ENCODE measurements at regions not wholly inside any gene's neighbourhood (a gene's known extent, or its start where the extent isn't known, plus 50 kb on each side); places are given as distances from the start of the nearest gene placed in this dataset.

DNA sequence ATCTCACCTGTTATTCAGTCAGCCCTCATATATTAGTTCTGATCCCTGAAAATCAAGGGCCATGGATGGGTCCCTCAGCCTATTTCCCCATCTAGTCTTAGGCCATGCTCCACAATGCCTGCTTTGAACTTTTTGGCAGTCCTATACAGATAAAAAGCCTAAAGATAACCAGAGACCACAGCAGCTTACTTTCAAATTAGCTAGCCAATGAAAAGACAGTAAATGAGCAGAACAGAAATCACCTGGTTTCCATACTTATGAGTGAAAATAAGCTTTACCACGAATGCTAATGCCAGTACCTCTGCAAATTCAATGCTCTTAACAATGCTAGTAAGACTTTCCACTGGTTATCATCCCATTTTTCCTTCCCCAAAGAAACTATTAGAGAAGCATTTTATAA, 141.6 kb upstream of the SPRED1 start:
- TF ChIP-seq MXI1 (conservative IDR thresholded peaks at IDR 0.05; ENCODE audit: poor library complexity, severe bottlenecking) = no peak
- TF ChIP-seq EP300 (conservative IDR thresholded peaks at IDR 0.05; ENCODE audit: poor library complexity, severe bottlenecking) = no peak
- TF ChIP-seq, protein P1, sequence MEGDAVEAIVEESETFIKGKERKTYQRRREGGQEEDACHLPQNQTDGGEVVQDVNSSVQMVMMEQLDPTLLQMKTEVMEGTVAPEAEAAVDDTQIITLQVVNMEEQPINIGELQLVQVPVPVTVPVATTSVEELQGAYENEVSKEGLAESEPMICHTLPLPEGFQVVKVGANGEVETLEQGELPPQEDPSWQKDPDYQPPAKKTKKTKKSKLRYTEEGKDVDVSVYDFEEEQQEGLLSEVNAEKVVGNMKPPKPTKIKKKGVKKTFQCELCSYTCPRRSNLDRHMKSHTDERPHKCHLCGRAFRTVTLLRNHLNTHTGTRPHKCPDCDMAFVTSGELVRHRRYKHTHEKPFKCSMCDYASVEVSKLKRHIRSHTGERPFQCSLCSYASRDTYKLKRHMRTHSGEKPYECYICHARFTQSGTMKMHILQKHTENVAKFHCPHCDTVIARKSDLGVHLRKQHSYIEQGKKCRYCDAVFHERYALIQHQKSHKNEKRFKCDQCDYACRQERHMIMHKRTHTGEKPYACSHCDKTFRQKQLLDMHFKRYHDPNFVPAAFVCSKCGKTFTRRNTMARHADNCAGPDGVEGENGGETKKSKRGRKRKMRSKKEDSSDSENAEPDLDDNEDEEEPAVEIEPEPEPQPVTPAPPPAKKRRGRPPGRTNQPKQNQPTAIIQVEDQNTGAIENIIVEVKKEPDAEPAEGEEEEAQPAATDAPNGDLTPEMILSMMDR (IDR thresholded peaks at IDR 0.05; ENCODE audit: poor library complexity, severe bottlenecking) = no peak
- no peak for TF ChIP-seq EZH2 (IDR thresholded peaks at IDR 0.05; ENCODE audit: borderline replicate concordance, insufficient read depth, low read length, poor library complexity, severe bottlenecking)
- TF ChIP-seq SMC3 (conservative IDR thresholded peaks at IDR 0.05; ENCODE audit: poor library complexity) = no peak
- no peak for TF ChIP-seq TAF1 (IDR thresholded peaks at IDR 0.05; ENCODE audit: low read depth)
- TF ChIP-seq, protein P2, sequence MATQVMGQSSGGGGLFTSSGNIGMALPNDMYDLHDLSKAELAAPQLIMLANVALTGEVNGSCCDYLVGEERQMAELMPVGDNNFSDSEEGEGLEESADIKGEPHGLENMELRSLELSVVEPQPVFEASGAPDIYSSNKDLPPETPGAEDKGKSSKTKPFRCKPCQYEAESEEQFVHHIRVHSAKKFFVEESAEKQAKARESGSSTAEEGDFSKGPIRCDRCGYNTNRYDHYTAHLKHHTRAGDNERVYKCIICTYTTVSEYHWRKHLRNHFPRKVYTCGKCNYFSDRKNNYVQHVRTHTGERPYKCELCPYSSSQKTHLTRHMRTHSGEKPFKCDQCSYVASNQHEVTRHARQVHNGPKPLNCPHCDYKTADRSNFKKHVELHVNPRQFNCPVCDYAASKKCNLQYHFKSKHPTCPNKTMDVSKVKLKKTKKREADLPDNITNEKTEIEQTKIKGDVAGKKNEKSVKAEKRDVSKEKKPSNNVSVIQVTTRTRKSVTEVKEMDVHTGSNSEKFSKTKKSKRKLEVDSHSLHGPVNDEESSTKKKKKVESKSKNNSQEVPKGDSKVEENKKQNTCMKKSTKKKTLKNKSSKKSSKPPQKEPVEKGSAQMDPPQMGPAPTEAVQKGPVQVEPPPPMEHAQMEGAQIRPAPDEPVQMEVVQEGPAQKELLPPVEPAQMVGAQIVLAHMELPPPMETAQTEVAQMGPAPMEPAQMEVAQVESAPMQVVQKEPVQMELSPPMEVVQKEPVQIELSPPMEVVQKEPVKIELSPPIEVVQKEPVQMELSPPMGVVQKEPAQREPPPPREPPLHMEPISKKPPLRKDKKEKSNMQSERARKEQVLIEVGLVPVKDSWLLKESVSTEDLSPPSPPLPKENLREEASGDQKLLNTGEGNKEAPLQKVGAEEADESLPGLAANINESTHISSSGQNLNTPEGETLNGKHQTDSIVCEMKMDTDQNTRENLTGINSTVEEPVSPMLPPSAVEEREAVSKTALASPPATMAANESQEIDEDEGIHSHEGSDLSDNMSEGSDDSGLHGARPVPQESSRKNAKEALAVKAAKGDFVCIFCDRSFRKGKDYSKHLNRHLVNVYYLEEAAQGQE (IDR thresholded peaks at IDR 0.05; ENCODE audit: borderline replicate concordance) = no peak
- TF ChIP-seq POLR2AphosphoS5 (IDR thresholded peaks at IDR 0.05) = no peak
- TF ChIP-seq RAD21 (conservative IDR thresholded peaks at IDR 0.05) = no peak
- H3K27me3 ChIP-seq (ENCODE audit: insufficient read depth, low read depth, low read length) = no peaks in the 10 kb centered on the region
- H3K36me3 ChIP-seq (ENCODE audit: insufficient read depth, low read length) = no peaks in the 10 kb centered on the region
- no peak overlapping the region for H3K9ac ChIP-seq (ENCODE audit: low read length)
- no peak overlapping the region for H3K4me3 ChIP-seq (ENCODE audit: low read length)
- no peaks in the 10 kb centered on the region for H3K9me3 ChIP-seq (ENCODE audit: low read length)
- no peak overlapping the region for H3K27ac ChIP-seq (ENCODE audit: low read length)
- no peaks in the 10 kb centered on the region for H4K20me1 ChIP-seq (ENCODE audit: insufficient read depth)
- no peaks in the 10 kb centered on the region for H3K9me2 ChIP-seq (ENCODE audit: insufficient read depth, low read length)
- no peaks in the 10 kb centered on the region for H3F3A ChIP-seq (ENCODE audit: insufficient read depth, low read length, poor library complexity, severe bottlenecking)
- no peaks in the 10 kb centered on the region for H3K79me2 ChIP-seq (replicated peaks; ENCODE audit: insufficient read depth, low read length)
- no peak overlapping the region for H2AFZ ChIP-seq (ENCODE audit: low read depth, low read length)
- no peak overlapping the region for H3K4me2 ChIP-seq (ENCODE audit: low read length)

DNA sequence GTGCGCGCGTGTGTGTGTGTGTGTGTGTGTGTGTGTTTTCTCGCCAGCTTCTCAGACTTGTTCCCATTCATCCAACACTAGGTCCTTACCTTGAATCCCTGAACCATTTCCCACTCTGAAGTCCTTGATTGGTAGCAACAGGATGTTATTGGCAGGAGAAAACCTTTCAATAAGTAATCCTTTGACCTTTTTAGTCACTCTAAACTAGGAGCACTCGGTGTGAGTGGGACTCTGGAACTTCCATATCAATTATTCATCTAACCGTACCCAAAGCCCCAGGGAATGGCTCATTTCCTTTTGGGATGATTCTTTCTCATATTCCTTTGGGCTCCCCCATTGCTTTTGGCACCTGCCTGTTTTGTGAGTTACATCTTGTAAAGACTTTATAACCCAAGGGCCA, 140.2 kb upstream of the SPRED1 start:
- Histone ChIP-seq H3K27ac (ENCODE audit: low read length) (no peak overlapping the region), H3K27me3 (ENCODE audit: insufficient read depth, low read depth, low read length) (no peaks in the 10 kb centered on the region), H4K20me1 (ENCODE audit: insufficient read depth) (no peaks in the 10 kb centered on the region), H3K79me2 (replicated peaks; ENCODE audit: insufficient read depth, low read length) (no peaks in the 10 kb centered on the region), H3K9me3 (ENCODE audit: low read length) (no peaks in the 10 kb centered on the region), H2AFZ (ENCODE audit: low read depth, low read length) (no peak overlapping the region), H3K4me2 (ENCODE audit: low read length) (no peak overlapping the region), H3K9ac (ENCODE audit: low read length) (no peak overlapping the region), H3K36me3 (ENCODE audit: insufficient read depth, low read length) (no peaks in the 10 kb centered on the region), H3F3A (ENCODE audit: insufficient read depth, low read length, poor library complexity, severe bottlenecking) (no peaks in the 10 kb centered on the region), H3K4me3 (ENCODE audit: low read length) (no peak overlapping the region), H3K9me2 (ENCODE audit: insufficient read depth, low read length) (no peaks in the 10 kb centered on the region)
- no peak for TF ChIP-seq POLR2AphosphoS5 (IDR thresholded peaks at IDR 0.05)
- TF ChIP-seq SMC3 (conservative IDR thresholded peaks at IDR 0.05; ENCODE audit: poor library complexity) = no peak
- no peak for TF ChIP-seq EP300 (conservative IDR thresholded peaks at IDR 0.05; ENCODE audit: poor library complexity, severe bottlenecking)
- no peak for TF ChIP-seq EZH2 (IDR thresholded peaks at IDR 0.05; ENCODE audit: borderline replicate concordance, insufficient read depth, low read length, poor library complexity, severe bottlenecking)
- TF ChIP-seq, protein P2 (IDR thresholded peaks at IDR 0.05; ENCODE audit: borderline replicate concordance) = no peak
- no peak for TF ChIP-seq RAD21 (conservative IDR thresholded peaks at IDR 0.05)
- no peak for TF ChIP-seq TAF1 (IDR thresholded peaks at IDR 0.05; ENCODE audit: low read depth)
- TF ChIP-seq, protein P1 (IDR thresholded peaks at IDR 0.05; ENCODE audit: poor library complexity, severe bottlenecking) = no peak
- no peak for TF ChIP-seq MXI1 (conservative IDR thresholded peaks at IDR 0.05; ENCODE audit: poor library complexity, severe bottlenecking)

All from neural cell (in vitro differentiated cells).